Neural crest cell (in vitro differentiated cells): ENCODE measurements at regions not wholly inside any gene's neighbourhood (a gene's known extent, or its start where the extent isn't known, plus 50 kb on each side); places are given as distances from the start of the nearest gene placed in this dataset.
"Not testable (repeated sequence)": the region's sequence is repeated elsewhere in the genome, so short reads cannot be mapped to it uniquely, and the experiment has no call there.

Experiments used
- DNase-seq: peaks from one replicate; pipeline ENCODE4 v3.0.0; 2021; ENCODE audit warnings: low read depth, mixed read lengths, low spot score
- H3K27ac Mint-ChIP-seq: one replicate; pipeline ENCODE4 v1.8.0; 2021; ENCODE audit warnings: mild to moderate bottlenecking, mixed read lengths; ENCODE audit not compliant: unreplicated experiment
- H3K27me3 Mint-ChIP-seq: 2 replicates; pipeline ENCODE4 v1.8.0; 2021; ENCODE audit warnings: low read depth, mild to moderate bottlenecking, mixed read lengths
- H3K36me3 Mint-ChIP-seq: 2 replicates; pipeline ENCODE4 v1.8.0; 2021; ENCODE audit warnings: low read depth, mild to moderate bottlenecking, mixed read lengths
- H3K4me1 Mint-ChIP-seq: 2 replicates; pipeline ENCODE4 v1.8.0; 2021; ENCODE audit warnings: mixed read lengths
- H3K4me3 Mint-ChIP-seq: one replicate; pipeline ENCODE4 v1.8.0; 2021; ENCODE audit warnings: mild to moderate bottlenecking, mixed read lengths
- H3K9me3 Mint-ChIP-seq: 2 replicates; pipeline ENCODE4 v1.8.0; 2021; ENCODE audit warnings: mixed read lengths
- TF ChIP-seq, protein P1 (sequence below): fragments of 200-600 bp; sonication (generic); conservative IDR thresholded peaks from 2 replicates; pipeline ENCODE4 v1.5.0; 2021; ENCODE audit warnings: antibody characterized with exemption, mild to moderate bottlenecking

DNA sequence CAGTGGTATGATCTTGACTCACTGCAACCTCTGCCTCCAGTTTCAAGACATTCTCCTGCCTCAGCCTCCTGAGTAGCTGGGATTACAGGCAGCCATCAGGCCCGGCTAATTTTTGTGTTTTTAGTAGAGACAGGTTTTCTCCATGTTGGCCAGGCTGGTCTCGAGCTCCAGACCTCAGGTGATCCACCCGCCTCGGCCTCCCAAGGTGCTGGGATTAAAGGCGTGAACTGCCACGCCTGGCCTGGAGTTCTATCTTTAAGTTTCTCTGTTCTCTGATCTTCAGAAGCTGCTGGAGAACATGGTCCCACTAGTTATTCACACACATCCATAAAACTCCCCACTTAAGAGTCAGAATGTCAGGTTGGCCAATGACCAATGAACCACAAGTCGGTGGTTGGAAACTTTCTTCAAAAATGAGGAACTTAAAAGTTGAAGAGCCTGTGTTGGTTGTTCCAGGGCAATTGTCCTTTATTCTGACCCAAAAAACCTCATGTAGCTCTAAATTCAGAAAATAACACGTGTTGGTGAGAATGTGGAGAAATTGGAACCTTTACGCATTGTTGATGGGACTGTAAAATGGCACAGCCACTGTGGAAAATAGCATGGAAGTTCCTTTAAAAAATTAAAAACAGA, 55.9 kb upstream of the PIK3CB start:
- Mint-ChIP-seq H3K4me1 (no peaks in the 10 kb centered on the region), H3K9me3 (no peaks in the 10 kb centered on the region), H3K27me3 (no peaks in the 10 kb centered on the region), H3K4me3 (no peak overlapping the region), H3K36me3 (no peaks in the 10 kb centered on the region), H3K27ac (no peak overlapping the region)
- no peak for DNase-seq
- TF ChIP-seq, protein P1, sequence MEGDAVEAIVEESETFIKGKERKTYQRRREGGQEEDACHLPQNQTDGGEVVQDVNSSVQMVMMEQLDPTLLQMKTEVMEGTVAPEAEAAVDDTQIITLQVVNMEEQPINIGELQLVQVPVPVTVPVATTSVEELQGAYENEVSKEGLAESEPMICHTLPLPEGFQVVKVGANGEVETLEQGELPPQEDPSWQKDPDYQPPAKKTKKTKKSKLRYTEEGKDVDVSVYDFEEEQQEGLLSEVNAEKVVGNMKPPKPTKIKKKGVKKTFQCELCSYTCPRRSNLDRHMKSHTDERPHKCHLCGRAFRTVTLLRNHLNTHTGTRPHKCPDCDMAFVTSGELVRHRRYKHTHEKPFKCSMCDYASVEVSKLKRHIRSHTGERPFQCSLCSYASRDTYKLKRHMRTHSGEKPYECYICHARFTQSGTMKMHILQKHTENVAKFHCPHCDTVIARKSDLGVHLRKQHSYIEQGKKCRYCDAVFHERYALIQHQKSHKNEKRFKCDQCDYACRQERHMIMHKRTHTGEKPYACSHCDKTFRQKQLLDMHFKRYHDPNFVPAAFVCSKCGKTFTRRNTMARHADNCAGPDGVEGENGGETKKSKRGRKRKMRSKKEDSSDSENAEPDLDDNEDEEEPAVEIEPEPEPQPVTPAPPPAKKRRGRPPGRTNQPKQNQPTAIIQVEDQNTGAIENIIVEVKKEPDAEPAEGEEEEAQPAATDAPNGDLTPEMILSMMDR, result no peak

DNA sequence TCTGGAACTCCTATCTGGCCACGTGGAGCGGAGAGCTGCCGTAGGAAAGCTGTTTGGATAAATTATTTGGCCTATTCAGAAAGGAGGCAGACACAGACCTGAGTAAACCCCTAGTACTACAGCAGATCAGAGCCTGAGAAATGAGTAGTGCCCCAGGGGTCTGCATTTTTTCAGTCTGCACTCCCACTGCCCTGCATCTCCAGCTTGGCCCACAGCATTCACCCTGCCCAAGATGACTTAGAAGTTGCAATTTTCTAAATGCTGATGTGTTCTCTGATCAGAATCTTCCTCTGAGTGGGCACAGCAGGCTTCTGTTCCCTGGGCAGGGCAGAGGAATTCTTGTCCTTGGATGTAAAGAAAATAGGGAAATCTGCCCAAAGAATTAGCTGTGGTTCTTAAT, 55.1 kb upstream of the PIK3CB start:
- Mint-ChIP-seq H3K27ac (no peak overlapping the region), H3K4me3 (no peak overlapping the region), H3K36me3 (no peaks in the 10 kb centered on the region), H3K4me1 (no peaks in the 10 kb centered on the region), H3K9me3 (no peaks in the 10 kb centered on the region), H3K27me3 (no peaks in the 10 kb centered on the region)
- DNase-seq, result no peak
- TF ChIP-seq, protein P1, result no peak

DNA sequence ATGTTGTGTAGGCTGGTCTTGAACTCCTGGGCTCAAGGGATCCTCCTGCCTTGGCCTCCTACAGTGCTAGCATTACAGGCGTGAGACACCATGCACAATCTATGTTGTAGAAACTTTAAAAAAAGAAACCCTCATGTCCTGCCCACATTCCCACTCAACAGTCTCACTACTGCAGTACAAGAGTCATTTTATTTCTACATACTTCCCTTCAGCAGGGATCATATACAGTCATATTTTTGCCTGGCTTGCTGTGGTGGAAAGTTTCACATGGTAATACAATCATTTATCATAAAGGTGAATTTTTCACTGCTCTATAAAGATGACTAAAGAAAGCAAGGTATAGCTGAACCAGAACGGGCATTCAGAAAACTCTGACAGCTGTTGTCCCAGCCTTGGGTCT, 53.8 kb upstream of the PIK3CB start:
- H3K4me3 Mint-ChIP-seq, result no peak overlapping the region
- no peak for DNase-seq
- no peaks in the 10 kb centered on the region for H3K27me3 Mint-ChIP-seq
- H3K36me3 Mint-ChIP-seq, result no peaks in the 10 kb centered on the region
- H3K4me1 Mint-ChIP-seq, result no peaks in the 10 kb centered on the region
- TF ChIP-seq, protein P1, result no peak
- H3K9me3 Mint-ChIP-seq, result no peaks in the 10 kb centered on the region
- H3K27ac Mint-ChIP-seq, result peak overlapping the region; percentile 29

DNA sequence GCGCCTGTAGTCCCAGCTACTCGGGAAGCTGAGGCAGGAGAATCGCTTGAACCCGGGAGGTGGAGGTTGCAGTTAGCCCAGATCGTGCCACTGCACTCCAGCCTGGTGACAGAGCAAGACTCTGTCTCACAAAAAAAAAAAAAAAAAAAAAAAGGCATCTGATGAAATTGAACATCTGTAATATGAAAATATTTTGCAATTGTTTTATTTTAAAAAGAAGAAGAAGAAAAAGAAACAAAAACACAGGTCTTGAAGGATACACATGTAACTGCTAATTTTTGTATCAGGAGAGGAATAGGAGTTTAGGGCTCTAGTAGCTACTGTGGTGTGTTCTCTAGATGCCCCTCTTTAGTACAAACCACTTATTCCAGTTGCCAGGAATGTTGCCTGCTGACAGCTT, 51.4 kb upstream of the PIK3CB start:
- not testable (repeated sequence) for H3K27me3 Mint-ChIP-seq, H3K4me1 Mint-ChIP-seq, DNase-seq, H3K36me3 Mint-ChIP-seq, H3K9me3 Mint-ChIP-seq, H3K4me3 Mint-ChIP-seq, H3K27ac Mint-ChIP-seq
